OCI-LY7 (cell line): ENCODE measurements at regions not wholly inside any gene's neighbourhood (a gene's known extent, or its start where the extent isn't known, plus 50 kb on each side); places are given as distances from the start of the nearest gene placed in this dataset. TPM values are rescaled to one million over a fixed set of nuclear protein-coding genes. Genes with fewer than 3 reads are reported as not detected.
"Not testable (repeated sequence)": the region's sequence is repeated elsewhere in the genome, so short reads cannot be mapped to it uniquely, and the experiment has no call there.

Experiments used
- BruUV-seq: library from RNA; stranded (reverse); fragments of 400-500 nt; replicated peaks from 2 replicates; lab custom pipeline; 2021; lab: Mats Ljungman, UMichigan
- CTCF ChIA-PET: fragments of 300-600 bp; sonication (Branson Sonifier 250); formaldehyde crosslinking; loops from one replicate; lab custom pipeline; 2022; ENCODE audit warnings: antibody characterized with exemption; ENCODE audit not compliant: unreplicated experiment; lab: Charles Lee
- POLR2A ChIA-PET: fragments of 300-600 bp; sonication (Branson Sonifier 250); formaldehyde crosslinking; loops from one replicate; lab custom pipeline; 2022; ENCODE audit warnings: antibody characterized with exemption; lab: Charles Lee
- DNase-seq: peaks from one replicate; pipeline ENCODE4 v3.0.0-alpha.2; 2015; ENCODE audit warnings: low spot score
- H2AFZ ChIP-seq: fragments of 200-600 bp; sonication (generic), shearing (Covaris generic); 2 replicates; pipeline ENCODE4 v1.6.1; 2014; ENCODE audit warnings: mild to moderate bottlenecking, antibody characterized with exemption, low read length, moderate library complexity
- H3K27ac ChIP-seq: fragments of 200-600 bp; sonication (generic); 2 replicates; pipeline ENCODE4 v1.5.1; 2014; ENCODE audit warnings: mixed run types, low read depth, mild to moderate bottlenecking, moderate library complexity, low read length, inconsistent platforms; ENCODE audit not compliant: poor library complexity, severe bottlenecking
- H3K36me3 ChIP-seq: fragments of 200-600 bp; sonication (generic); 2 replicates; pipeline ENCODE4 v1.6.1; 2014; ENCODE audit warnings: mild to moderate bottlenecking, antibody characterized with exemption, low read length, moderate library complexity, mixed read lengths; ENCODE audit not compliant: insufficient read depth
- H3K4me1 ChIP-seq: fragments of 200-600 bp; sonication (generic); 2 replicates; pipeline ENCODE4 v1.5.1; 2014; ENCODE audit warnings: mild to moderate bottlenecking, low read length; ENCODE audit not compliant: insufficient read depth, poor library complexity, severe bottlenecking
- H3K4me2 ChIP-seq: fragments of 200-600 bp; sonication (generic); 2 replicates; pipeline ENCODE4 v1.6.1; 2014; ENCODE audit warnings: mild to moderate bottlenecking, low read length
- H3K4me3 ChIP-seq: fragments of 200-600 bp; sonication (generic); 2 replicates; pipeline ENCODE4 v1.5.1; 2014; ENCODE audit warnings: mild to moderate bottlenecking, low read depth, low read length; ENCODE audit not compliant: poor library complexity, severe bottlenecking
- H3K79me2 ChIP-seq: fragments of 200-600 bp; sonication (generic); 2 replicates; pipeline ENCODE4 v1.6.1; 2016; ENCODE audit warnings: low read depth, mild to moderate bottlenecking, low read length, moderate library complexity, mixed read lengths; ENCODE audit not compliant: insufficient read depth
- H3K9me2 ChIP-seq: fragments of 200-600 bp; sonication (generic); 2 replicates; pipeline ENCODE4 v1.6.1; 2016; ENCODE audit warnings: mild to moderate bottlenecking, low read length, mixed read lengths; ENCODE audit not compliant: insufficient read depth
- H3K9me3 ChIP-seq: fragments of 200-600 bp; sonication (generic); 2 replicates; pipeline ENCODE4 v1.6.1; 2014; ENCODE audit warnings: mild to moderate bottlenecking, mixed run types, low read length, mixed read lengths
- H4K20me1 ChIP-seq: fragments of 200-600 bp; sonication (generic); 2 replicates; pipeline ENCODE4 v1.6.1; 2014; ENCODE audit warnings: mild to moderate bottlenecking, antibody characterized with exemption, low read length, moderate library complexity, mixed read lengths; ENCODE audit not compliant: insufficient read depth
- EZH2phosphoT487 ChIP-seq: fragments of 200-600 bp; sonication (generic); IDR thresholded peaks from 2 replicates; pipeline ENCODE4 v1.6.1; 2018; ENCODE audit warnings: low read depth, borderline replicate concordance, mild to moderate bottlenecking, mixed run types, antibody characterized with exemption, low read length, moderate library complexity, mixed read lengths
- intact Hi-C: fragments of 100-400 bp; cut with micrococcal nuclease; formaldehyde crosslinking; loops from one replicate; pipeline ENCODE4 v1.10.0; 2022; ENCODE audit not compliant: unreplicated experiment
- small RNA-seq: library from RNA; depleted of rRNA; stranded (forward); fragments of <200 nt; gene quantifications from one replicate; pipeline ENCODE3, GENCODE V24; 2014
- TF ChIP-seq, protein P1 (sequence below): fragments of 200-600 bp; sonication (generic); conservative IDR thresholded peaks from 2 replicates; pipeline ENCODE4 v1.5.1; 2014; ENCODE audit warnings: mild to moderate bottlenecking, antibody characterized with exemption, low read length, moderate library complexity, mixed read lengths

DNA sequence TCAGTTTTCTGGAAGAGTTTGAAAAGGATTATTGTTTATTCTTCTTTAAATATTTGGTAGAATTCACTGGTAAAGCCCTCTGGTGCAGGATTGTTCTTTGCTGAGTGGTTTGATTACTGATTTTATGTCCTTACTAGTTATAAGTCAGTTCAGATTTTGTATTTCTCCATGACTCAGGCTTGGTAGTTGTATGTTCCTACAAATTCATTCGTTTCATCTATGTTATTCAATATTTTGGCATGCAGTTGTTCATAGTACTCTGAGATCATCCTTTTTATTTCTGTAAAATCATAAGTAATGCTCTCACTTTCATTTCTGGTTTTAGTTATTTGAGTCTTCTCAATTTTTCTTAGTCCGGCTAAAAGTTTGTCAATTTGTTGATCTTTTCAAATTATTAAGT, 58.1 kb upstream of the CRYM start:
- POLR2A ChIA-PET: no interaction called here
- BruUV-seq: no TSS peak
- Histone ChIP-seq H3K36me3 (peaks cover 30% of the 10 kb centered on the region), H3K4me2 (no peak overlapping the region), H3K9me3 (no peaks in the 10 kb centered on the region), H3K27ac (no peak overlapping the region), H3K79me2 (no peaks in the 10 kb centered on the region), H3K4me1 (no peaks in the 10 kb centered on the region), H3K4me3 (no peak overlapping the region), H3K9me2 (no peaks in the 10 kb centered on the region), H2AFZ (no peak overlapping the region), H4K20me1 (no peaks in the 10 kb centered on the region)
- CTCF ChIA-PET: no interaction called here
- intact Hi-C loops: no loop called here
- no peak for TF ChIP-seq EZH2phosphoT487
- TF ChIP-seq, protein P1, sequence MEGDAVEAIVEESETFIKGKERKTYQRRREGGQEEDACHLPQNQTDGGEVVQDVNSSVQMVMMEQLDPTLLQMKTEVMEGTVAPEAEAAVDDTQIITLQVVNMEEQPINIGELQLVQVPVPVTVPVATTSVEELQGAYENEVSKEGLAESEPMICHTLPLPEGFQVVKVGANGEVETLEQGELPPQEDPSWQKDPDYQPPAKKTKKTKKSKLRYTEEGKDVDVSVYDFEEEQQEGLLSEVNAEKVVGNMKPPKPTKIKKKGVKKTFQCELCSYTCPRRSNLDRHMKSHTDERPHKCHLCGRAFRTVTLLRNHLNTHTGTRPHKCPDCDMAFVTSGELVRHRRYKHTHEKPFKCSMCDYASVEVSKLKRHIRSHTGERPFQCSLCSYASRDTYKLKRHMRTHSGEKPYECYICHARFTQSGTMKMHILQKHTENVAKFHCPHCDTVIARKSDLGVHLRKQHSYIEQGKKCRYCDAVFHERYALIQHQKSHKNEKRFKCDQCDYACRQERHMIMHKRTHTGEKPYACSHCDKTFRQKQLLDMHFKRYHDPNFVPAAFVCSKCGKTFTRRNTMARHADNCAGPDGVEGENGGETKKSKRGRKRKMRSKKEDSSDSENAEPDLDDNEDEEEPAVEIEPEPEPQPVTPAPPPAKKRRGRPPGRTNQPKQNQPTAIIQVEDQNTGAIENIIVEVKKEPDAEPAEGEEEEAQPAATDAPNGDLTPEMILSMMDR: no peak
- no peak for DNase-seq

DNA sequence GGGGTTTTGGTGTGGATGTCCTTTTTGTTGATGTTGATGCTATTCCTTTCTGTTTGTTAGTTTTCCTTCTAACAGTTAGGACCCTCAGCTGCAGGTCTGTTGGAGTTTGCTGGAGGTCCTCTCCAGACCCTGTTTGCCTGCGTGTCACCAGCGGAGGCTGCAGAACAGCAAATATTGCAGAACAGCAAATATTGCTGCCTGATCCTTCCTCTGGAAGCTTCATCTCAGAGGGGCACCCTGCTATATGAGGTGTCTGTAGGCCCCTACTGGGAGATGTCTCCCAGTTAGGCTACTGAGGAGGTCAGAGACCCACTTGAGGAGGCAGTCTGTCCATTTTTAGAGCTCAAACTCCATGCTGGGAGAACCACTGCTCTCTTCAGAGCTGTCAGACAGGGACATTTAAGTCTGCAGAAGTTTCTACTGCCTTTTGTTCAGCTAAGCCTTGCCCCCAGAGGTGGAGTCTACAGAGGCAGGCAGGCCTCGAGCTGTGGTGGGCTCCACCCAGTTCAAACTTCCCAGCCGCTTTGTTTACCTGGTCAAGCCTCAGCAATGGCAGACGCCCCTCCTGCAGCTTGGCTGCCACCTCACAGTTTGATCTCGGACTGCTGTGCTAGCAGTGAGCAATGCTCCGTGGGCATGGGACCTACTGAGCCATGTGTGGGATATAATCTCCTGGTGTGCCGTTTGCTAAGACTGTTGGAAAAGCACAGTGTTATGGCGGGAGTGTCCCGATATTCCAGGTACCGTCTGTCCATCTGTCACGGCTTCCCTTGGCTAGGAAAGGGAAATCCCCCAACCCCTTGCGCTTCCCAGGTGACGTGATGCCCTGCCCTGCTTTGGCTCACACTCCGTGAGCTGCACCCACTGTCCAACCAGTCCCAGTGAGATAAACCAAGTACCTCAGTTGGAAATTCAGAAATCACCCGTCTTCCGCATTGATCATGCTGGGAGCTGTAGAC, 56.4 kb upstream of the CRYM start:
- H3K4me2 ChIP-seq, H3K9me2 ChIP-seq, H3K9me3 ChIP-seq, intact Hi-C loops, H3K4me3 ChIP-seq, CTCF ChIA-PET, H3K27ac ChIP-seq, BruUV-seq, H2AFZ ChIP-seq, DNase-seq, H3K4me1 ChIP-seq, H3K79me2 ChIP-seq, H4K20me1 ChIP-seq: not testable (repeated sequence)
- peaks cover 17% of the 10 kb centered on the region for H3K36me3 ChIP-seq
- POLR2A ChIA-PET: interaction anchor here (0.8 kb wide), 1 partner anchor 12 kb away, joined by 6 read pairs; no protein-coding TSS in a partner anchor

DNA sequence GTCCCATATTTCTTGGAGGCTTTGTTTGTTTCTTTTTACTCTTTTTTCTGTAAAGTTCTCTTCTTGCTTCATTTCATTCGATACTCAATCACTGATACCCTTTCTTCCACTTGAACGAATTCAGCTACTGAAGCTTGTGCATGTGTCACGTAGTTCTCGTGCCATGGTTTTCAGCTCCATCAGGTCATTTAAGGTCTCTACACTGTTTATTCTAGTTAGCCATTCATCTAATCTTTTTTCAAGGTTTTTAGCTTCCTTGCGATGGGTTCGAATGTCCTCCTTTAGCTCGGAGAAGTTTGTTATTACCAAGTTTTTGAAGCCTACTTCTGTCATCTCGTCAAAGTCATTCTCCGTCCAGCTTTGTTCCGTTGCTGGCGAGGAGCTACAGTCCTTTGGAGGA, 55.6 kb upstream of the CRYM start:
- H3K4me2 ChIP-seq, BruUV-seq: not testable (repeated sequence)

More for the DNA sequence above, 55.6 kb upstream of the CRYM start:
- intact Hi-C loops, H3K4me3 ChIP-seq, H3K27ac ChIP-seq, H3K9me3 ChIP-seq, DNase-seq, CTCF ChIA-PET, H3K9me2 ChIP-seq, H2AFZ ChIP-seq, H3K79me2 ChIP-seq, H3K4me1 ChIP-seq, H4K20me1 ChIP-seq: not testable (repeated sequence)
- POLR2A ChIA-PET: interaction anchor here (0.8 kb wide), 1 partner anchor 11 kb away, joined by 6 read pairs; no protein-coding TSS in a partner anchor
- peaks cover 12% of the 10 kb centered on the region for H3K36me3 ChIP-seq

Small RNA genes in the stretch of these regions (small RNA-seq; reads per million reads assigned to genes)
- gene AC008740.2: not detected
